ENCODE measurements at regions not wholly inside any gene's neighbourhood (a gene's known extent, or its start where the extent isn't known, plus 50 kb on each side); places are given as distances from the start of the nearest gene placed in this dataset.

GRCh38 chr2:6454286-6454990 is 411.3 kb downstream of the CMPK2 start:
- no peak for DNase-seq (ENCODE audit: low read depth in 2 of 2)

- DNase-seq (ENCODE audit: low read depth in 2 of 2), result no peak
Measured at GRCh38 chr2:6459138-6459537, 406.6 kb downstream of the CMPK2 start.

GRCh38 chr2:6470518-6470917 is 395.2 kb downstream of the CMPK2 start:
- no peak for DNase-seq (ENCODE audit: low read depth in 2 of 2)

- no peak for DNase-seq (ENCODE audit: low read depth in 2 of 2)
Measured at GRCh38 chr2:6471419-6471818, 394.3 kb downstream of the CMPK2 start.

GRCh38 chr2:6474161-6475140 is 391.3 kb downstream of the CMPK2 start:
- DNase-seq (ENCODE audit: low read depth in 2 of 2), result no peak

- no peak for DNase-seq (ENCODE audit: low read depth in 2 of 2)
Measured at GRCh38 chr2:6475155-6475940, 390.4 kb downstream of the CMPK2 start.

- no peak for DNase-seq (ENCODE audit: low read depth in 2 of 2)
Measured at GRCh38 chr2:6480514-6480913, 385.2 kb downstream of the CMPK2 start.

- no peak for DNase-seq (ENCODE audit: low read depth in 2 of 2)
Measured at GRCh38 chr2:6482256-6482655, 383.5 kb downstream of the CMPK2 start.

- DNase-seq (ENCODE audit: low read depth in 2 of 2), result no peak
Measured at GRCh38 chr2:6487765-6488164, 377.9 kb downstream of the CMPK2 start.

GRCh38 chr2:6492573-6492972 is 373.1 kb downstream of the CMPK2 start:
- no peak for DNase-seq (ENCODE audit: low read depth in 2 of 2)

GRCh38 chr2:6493266-6493665 is 372.4 kb downstream of the CMPK2 start:
- no peak for DNase-seq (ENCODE audit: low read depth in 2 of 2)

- no peak for DNase-seq (ENCODE audit: low read depth in 2 of 2)
Measured at GRCh38 chr2:6493669-6494068, 372.0 kb downstream of the CMPK2 start.

GRCh38 chr2:6495466-6495865 is 370.2 kb downstream of the CMPK2 start:
- DNase-seq (ENCODE audit: low read depth in 2 of 2), result no peak

- no peak for DNase-seq (ENCODE audit: low read depth in 2 of 2)
Measured at GRCh38 chr2:6496376-6496775, 369.3 kb downstream of the CMPK2 start.

- DNase-seq (ENCODE audit: low read depth in 2 of 2), result no peak
Measured at GRCh38 chr2:6497048-6497447, 368.7 kb downstream of the CMPK2 start.

- DNase-seq (ENCODE audit: low read depth in 2 of 2), result no peak
Measured at GRCh38 chr2:6498841-6499240, 366.9 kb downstream of the CMPK2 start.

GRCh38 chr2:6499691-6500090 is 366.0 kb downstream of the CMPK2 start:
- DNase-seq (ENCODE audit: low read depth in 2 of 2), result no peak

GRCh38 chr2:6506361-6506794 is 359.3 kb downstream of the CMPK2 start:
- DNase-seq (ENCODE audit: low read depth in 2 of 2), result no peak

GRCh38 chr2:6506859-6507258 is 358.8 kb downstream of the CMPK2 start:
- DNase-seq (ENCODE audit: low read depth in 2 of 2), result no peak

GRCh38 chr2:6510532-6510931 is 355.2 kb downstream of the CMPK2 start:
- no peak for DNase-seq (ENCODE audit: low read depth in 2 of 2)

GRCh38 chr2:6512589-6512988 is 353.1 kb downstream of the CMPK2 start:
- DNase-seq (ENCODE audit: low read depth in 2 of 2), result no peak

- DNase-seq (ENCODE audit: low read depth in 2 of 2), result no peak
Measured at GRCh38 chr2:6516674-6517073, 349.0 kb downstream of the CMPK2 start.
